SK-N-SH treated with all-trans-retinoic acid at 6 μM for 48 hours (cell line): ENCODE measurements at regions not wholly inside any gene's neighbourhood (a gene's known extent, or its start where the extent isn't known, plus 50 kb on each side); places are given as distances from the start of the nearest gene placed in this dataset.

Experiments used
- CREB5 ChIP-seq: fragments of 250-450 bp; sonication (Bioruptor Pico); IDR thresholded peaks from 2 replicates; pipeline ENCODE4 v1.5.1; 2020; ENCODE audit warnings: low read depth, mild to moderate bottlenecking, moderate library complexity
- CSDC2 ChIP-seq: fragments of 250-450 bp; sonication (Bioruptor Pico); IDR thresholded peaks from 2 replicates; pipeline ENCODE4 v1.5.0; 2020; ENCODE audit warnings: mild to moderate bottlenecking, moderate library complexity
- CSRNP3 ChIP-seq: fragments of 250-450 bp; sonication (Bioruptor Pico); IDR thresholded peaks from 2 replicates; pipeline ENCODE4 v1.5.1; 2021; ENCODE audit warnings: mild to moderate bottlenecking, moderate library complexity
- ESRRG ChIP-seq: fragments of 250-450 bp; sonication (Bioruptor Pico); IDR thresholded peaks from 2 replicates; pipeline ENCODE4 v1.6.1; 2021; ENCODE audit warnings: mild to moderate bottlenecking
- GLIS3 ChIP-seq: fragments of 250-450 bp; sonication (Bioruptor Pico); IDR thresholded peaks from 2 replicates; pipeline ENCODE4 v1.5.0; 2020; ENCODE audit warnings: mild to moderate bottlenecking, moderate library complexity
- ZFP3 ChIP-seq: fragments of 250-450 bp; sonication (Bioruptor Pico); IDR thresholded peaks from 2 replicates; pipeline ENCODE4 v1.5.0; 2020; ENCODE audit warnings: mild to moderate bottlenecking, moderate library complexity
- ZNF565 ChIP-seq: fragments of 450-650 bp; formaldehyde crosslinking; conservative IDR thresholded peaks from 2 replicates; pipeline ENCODE4 v1.5.0; 2020; ENCODE audit warnings: low read depth, mild to moderate bottlenecking, moderate library complexity
- TF ChIP-seq, protein P1 (sequence below): fragments of 250-450 bp; sonication (Bioruptor Pico); IDR thresholded peaks from 2 replicates; pipeline ENCODE4 v1.8.0; 2020; ENCODE audit warnings: mild to moderate bottlenecking, moderate library complexity, borderline replicate concordance

- TF ChIP-seq, protein P1, sequence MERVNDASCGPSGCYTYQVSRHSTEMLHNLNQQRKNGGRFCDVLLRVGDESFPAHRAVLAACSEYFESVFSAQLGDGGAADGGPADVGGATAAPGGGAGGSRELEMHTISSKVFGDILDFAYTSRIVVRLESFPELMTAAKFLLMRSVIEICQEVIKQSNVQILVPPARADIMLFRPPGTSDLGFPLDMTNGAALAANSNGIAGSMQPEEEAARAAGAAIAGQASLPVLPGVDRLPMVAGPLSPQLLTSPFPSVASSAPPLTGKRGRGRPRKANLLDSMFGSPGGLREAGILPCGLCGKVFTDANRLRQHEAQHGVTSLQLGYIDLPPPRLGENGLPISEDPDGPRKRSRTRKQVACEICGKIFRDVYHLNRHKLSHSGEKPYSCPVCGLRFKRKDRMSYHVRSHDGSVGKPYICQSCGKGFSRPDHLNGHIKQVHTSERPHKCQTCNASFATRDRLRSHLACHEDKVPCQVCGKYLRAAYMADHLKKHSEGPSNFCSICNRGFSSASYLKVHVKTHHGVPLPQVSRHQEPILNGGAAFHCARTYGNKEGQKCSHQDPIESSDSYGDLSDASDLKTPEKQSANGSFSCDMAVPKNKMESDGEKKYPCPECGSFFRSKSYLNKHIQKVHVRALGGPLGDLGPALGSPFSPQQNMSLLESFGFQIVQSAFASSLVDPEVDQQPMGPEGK, result no peak
- TF ChIP-seq ESRRG (CRISPR knock-in tag) (no peak), GLIS3 (no peak), ZFP3 (CRISPR knock-in tag) (no peak), ZNF565 (CRISPR knock-in tag) (no peak), CSDC2 (CRISPR knock-in tag) (no peak), CSRNP3 (CRISPR knock-in tag) (no peak), CREB5 (CRISPR knock-in tag) (no peak)
Observed at GRCh38 chr9:18051638-18052037, 422.3 kb upstream of the ADAMTSL1 start.
